ENCODE measurements at regions not wholly inside any gene's neighbourhood (a gene's known extent, or its start where the extent isn't known, plus 50 kb on each side); places are given as distances from the start of the nearest gene placed in this dataset.

DNA sequence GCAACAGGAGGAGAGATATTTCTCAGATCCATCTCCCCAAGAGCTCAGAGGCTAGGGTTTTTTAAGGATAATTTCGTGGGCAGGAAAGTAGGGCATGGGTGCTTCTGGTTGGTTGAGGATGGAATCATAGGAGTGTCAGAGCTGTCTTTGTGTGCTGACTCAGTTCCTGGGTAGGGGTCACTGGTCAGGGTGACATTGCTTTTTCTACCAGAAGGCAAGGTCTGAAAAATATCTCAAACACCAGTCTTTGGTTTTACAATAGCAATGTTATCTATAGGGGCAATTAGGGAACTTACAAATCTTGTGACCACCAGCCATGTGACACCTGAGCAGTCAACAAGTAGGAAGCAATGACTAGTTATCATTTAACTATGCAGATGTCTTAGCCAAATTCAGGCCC, 82.9 kb upstream of the DYNLRB2 start:
- in situ Hi-C loops (cut with MboI; ENCODE audit: low pct_unique_long_range_greater_than_20kb, low sequenced_read_pairs, unreplicated experiment) = loop anchor here (25.0 kb wide), 1 partner anchor 746 kb away; no protein-coding TSS in a partner anchor
- no peak for TF ChIP-seq CTCF (IDR thresholded peaks at IDR 0.05; ENCODE audit: extremely low read depth, insufficient read depth, missing control alignments)
- no peak for DNase-seq (ENCODE audit: low spot score)

DNA sequence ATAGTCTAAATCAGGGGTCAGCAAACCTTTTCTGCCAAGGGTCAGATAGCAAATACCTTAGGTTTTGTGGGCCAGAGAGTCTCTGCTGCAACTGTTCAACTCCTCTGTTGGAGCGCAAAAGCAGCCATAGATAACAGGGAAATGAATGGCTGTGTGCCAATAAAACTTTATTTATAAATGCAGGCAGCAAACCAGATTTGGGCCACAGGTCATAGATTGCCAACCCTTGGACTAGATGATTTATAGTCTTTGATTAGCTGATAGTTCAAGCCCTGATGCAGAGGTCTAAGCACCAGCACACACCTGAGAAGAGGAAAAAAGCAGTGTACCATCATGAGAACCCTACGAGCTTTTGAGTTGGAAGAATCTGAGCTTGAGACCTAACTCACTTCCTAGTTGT, 86.0 kb upstream of the DYNLRB2 start:
- no peak for DNase-seq (ENCODE audit: low spot score)
- TF ChIP-seq CTCF (IDR thresholded peaks at IDR 0.05; ENCODE audit: extremely low read depth, insufficient read depth, missing control alignments) = no peak
- in situ Hi-C loops (cut with MboI; ENCODE audit: low pct_unique_long_range_greater_than_20kb, low sequenced_read_pairs, unreplicated experiment) = loop anchor here (25.0 kb wide), 1 partner anchor 743 kb away; no protein-coding TSS in a partner anchor

GRCh38 chr16:80449392-80449791, 91.4 kb upstream of the DYNLRB2 start:
- DNase-seq (ENCODE audit: low spot score) = no peak
- in situ Hi-C loops (cut with MboI; ENCODE audit: low pct_unique_long_range_greater_than_20kb, low sequenced_read_pairs, unreplicated experiment) = no loop called here
- no peak for TF ChIP-seq CTCF (IDR thresholded peaks at IDR 0.05; ENCODE audit: extremely low read depth, insufficient read depth, missing control alignments)

GRCh38 chr16:80447241-80447640, 93.6 kb upstream of the DYNLRB2 start:
- no peak for DNase-seq (ENCODE audit: low spot score)
- in situ Hi-C loops (cut with MboI; ENCODE audit: low pct_unique_long_range_greater_than_20kb, low sequenced_read_pairs, unreplicated experiment) = no loop called here
- TF ChIP-seq CTCF (IDR thresholded peaks at IDR 0.05; ENCODE audit: extremely low read depth, insufficient read depth, missing control alignments) = no peak

GRCh38 chr16:80442779-80443178, 98.0 kb upstream of the DYNLRB2 start:
- in situ Hi-C loops (cut with MboI; ENCODE audit: low pct_unique_long_range_greater_than_20kb, low sequenced_read_pairs, unreplicated experiment) = no loop called here
- no peak for DNase-seq (ENCODE audit: low spot score)
- TF ChIP-seq CTCF (IDR thresholded peaks at IDR 0.05; ENCODE audit: extremely low read depth, insufficient read depth, missing control alignments) = no peak

- TF ChIP-seq CTCF (IDR thresholded peaks at IDR 0.05; ENCODE audit: extremely low read depth, insufficient read depth, missing control alignments) = no peak
- in situ Hi-C loops (cut with MboI; ENCODE audit: low pct_unique_long_range_greater_than_20kb, low sequenced_read_pairs, unreplicated experiment) = no loop called here
- DNase-seq (ENCODE audit: low spot score) = no peak
Observed at GRCh38 chr16:80441935-80442334, 98.9 kb upstream of the DYNLRB2 start.

- DNase-seq (ENCODE audit: low spot score) = no peak
- in situ Hi-C loops (cut with MboI; ENCODE audit: low pct_unique_long_range_greater_than_20kb, low sequenced_read_pairs, unreplicated experiment) = no loop called here
- TF ChIP-seq CTCF (IDR thresholded peaks at IDR 0.05; ENCODE audit: extremely low read depth, insufficient read depth, missing control alignments) = no peak
Observed at GRCh38 chr16:80440667-80441066, 100.1 kb upstream of the DYNLRB2 start.

Data from GM13977 (cell line).